ENCODE measurements at regions not wholly inside any gene's neighbourhood (a gene's known extent, or its start where the extent isn't known, plus 50 kb on each side); places are given as distances from the start of the nearest gene placed in this dataset.

DNA sequence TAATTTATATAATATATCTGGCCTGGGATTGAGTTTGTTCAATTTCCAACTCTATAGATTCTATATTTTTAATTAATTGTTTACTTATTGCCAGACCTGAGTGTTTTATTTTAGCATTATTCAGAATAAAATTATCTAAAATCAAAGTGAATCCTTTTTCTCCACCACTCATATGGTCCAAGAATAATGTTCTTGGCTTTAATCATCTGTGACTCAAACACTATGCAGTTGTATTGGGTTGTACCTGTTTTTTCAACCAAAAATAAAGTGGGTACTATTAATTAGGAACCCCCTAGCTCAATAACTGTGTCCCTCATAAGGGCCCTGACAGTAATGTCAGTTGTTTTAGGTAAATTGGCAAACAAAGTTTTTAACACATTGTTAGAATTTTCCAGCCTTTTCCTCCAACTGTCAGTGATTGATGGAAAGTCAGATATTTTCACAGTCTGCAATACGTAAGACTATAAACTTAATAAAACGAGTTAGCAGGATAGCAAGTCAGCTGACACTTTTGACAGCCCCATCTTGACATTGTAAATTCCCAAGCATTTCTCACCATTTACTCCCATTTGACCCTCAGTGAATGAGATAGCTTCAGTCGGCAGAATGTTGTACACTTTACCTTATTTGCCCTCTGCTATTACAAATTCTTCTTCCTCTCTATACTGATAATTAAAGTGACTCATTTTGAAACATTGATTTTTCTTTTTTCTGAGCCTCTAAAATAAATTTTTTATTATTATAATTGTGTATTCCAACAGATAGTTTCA is 587.4 kb downstream of the METTL4 start:
- TF ChIP-seq, protein P1, sequence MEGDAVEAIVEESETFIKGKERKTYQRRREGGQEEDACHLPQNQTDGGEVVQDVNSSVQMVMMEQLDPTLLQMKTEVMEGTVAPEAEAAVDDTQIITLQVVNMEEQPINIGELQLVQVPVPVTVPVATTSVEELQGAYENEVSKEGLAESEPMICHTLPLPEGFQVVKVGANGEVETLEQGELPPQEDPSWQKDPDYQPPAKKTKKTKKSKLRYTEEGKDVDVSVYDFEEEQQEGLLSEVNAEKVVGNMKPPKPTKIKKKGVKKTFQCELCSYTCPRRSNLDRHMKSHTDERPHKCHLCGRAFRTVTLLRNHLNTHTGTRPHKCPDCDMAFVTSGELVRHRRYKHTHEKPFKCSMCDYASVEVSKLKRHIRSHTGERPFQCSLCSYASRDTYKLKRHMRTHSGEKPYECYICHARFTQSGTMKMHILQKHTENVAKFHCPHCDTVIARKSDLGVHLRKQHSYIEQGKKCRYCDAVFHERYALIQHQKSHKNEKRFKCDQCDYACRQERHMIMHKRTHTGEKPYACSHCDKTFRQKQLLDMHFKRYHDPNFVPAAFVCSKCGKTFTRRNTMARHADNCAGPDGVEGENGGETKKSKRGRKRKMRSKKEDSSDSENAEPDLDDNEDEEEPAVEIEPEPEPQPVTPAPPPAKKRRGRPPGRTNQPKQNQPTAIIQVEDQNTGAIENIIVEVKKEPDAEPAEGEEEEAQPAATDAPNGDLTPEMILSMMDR (IDR thresholded peaks at IDR 0.05; ENCODE audit: borderline replicate concordance, control extremely low read depth, extremely low read depth, insufficient read depth, missing control alignments): no peak
- no peak for DNase-seq (ENCODE audit: low spot score)
- in situ Hi-C loops (cut with MboI; ENCODE audit: low sequenced_read_pairs, unreplicated experiment): no loop called here

DNA sequence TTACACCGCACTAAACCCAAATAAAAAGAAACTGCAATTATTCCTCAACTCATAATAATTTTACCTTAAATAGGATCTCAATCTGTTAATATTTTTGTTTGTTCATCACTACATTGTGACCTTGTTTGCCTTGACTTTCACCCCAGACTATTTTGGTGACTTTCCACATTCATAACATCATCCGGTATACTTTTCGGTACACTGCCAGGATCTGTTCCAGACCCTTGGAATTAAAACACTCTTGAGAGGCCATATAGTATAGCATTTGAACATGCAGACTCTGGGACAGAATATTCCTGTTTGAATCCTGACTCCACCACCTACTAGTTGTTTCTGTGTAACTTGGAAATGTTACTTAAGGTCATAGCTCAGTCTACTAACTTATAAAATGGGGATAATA is 577.4 kb downstream of the METTL4 start:
- DNase-seq (ENCODE audit: low spot score): no peak
- in situ Hi-C loops (cut with MboI; ENCODE audit: low sequenced_read_pairs, unreplicated experiment): no loop called here
- TF ChIP-seq, protein P1 (IDR thresholded peaks at IDR 0.05; ENCODE audit: borderline replicate concordance, control extremely low read depth, extremely low read depth, insufficient read depth, missing control alignments): no peak

DNA sequence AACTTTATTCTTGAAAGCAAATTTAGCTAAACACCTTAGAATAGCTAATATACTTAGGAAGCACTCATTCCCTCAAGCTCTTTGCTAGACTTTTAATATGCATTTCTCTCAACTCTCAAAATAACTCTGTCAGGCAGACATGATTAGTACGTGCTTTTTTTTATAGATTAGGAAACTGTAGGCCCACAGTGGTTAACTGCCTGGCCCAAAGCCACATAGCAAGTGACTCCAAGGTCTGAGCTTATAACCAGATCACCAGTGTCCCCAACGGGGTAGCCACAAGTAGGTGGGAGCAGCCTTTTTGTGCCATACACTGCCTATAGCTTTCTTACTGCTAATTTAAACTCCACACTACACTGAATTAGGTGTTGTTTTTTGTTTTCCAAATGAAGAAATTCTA is 576.8 kb downstream of the METTL4 start:
- in situ Hi-C loops (cut with MboI; ENCODE audit: low sequenced_read_pairs, unreplicated experiment): no loop called here
- DNase-seq (ENCODE audit: low spot score): no peak
- TF ChIP-seq, protein P1 (IDR thresholded peaks at IDR 0.05; ENCODE audit: borderline replicate concordance, control extremely low read depth, extremely low read depth, insufficient read depth, missing control alignments): no peak

DNA sequence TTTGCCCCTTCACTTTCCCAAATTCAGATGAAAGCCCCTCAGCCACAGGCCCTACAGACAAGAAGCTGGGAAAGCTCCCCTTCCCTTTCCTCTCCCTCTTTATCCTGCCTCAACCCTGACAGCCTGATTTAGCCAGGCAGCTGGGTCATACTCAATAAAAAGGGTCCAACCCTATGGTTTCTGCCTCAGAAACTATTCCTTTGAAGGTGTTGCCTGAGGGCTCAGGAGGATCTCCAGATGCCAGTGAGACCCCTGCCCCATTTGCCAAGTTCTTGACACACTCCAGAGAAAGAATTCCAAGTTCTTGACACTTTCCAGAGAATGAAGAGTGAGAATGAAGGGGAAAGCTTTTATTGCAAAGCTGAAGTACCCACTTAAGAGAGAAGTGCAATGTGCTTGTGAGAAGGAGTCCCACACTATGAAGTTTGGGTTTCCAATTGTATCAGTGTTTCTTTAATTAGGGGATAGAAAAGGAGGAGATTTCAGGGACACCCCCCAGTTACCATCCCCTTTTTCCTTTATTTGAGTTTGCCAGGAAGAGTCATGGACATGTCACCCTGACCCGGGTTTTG is 576.2 kb downstream of the METTL4 start:
- DNase-seq (ENCODE audit: low spot score): no peak
- in situ Hi-C loops (cut with MboI; ENCODE audit: low sequenced_read_pairs, unreplicated experiment): no loop called here
- TF ChIP-seq, protein P1 (IDR thresholded peaks at IDR 0.05; ENCODE audit: borderline replicate concordance, control extremely low read depth, extremely low read depth, insufficient read depth, missing control alignments): no peak

DNA sequence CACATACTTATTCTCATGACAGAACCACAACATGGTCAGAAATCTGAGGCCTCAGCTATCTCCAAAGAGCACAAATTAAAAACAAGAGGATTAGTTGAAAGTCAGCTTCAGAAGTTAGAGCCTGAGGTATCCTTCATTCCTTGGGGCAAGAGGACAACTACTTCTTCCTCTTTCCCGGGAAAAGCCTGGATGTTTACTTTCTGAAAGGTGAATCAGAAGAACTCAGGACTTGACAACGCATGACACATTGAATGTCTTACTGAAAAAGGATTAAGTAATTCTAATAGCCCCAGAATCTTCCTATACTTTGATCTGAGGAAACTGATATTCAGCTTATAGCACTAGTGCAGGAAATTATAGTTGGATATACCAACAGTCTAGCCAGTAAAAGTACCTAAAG is 573.2 kb downstream of the METTL4 start:
- in situ Hi-C loops (cut with MboI; ENCODE audit: low sequenced_read_pairs, unreplicated experiment): no loop called here
- no peak for DNase-seq (ENCODE audit: low spot score)
- TF ChIP-seq, protein P1 (IDR thresholded peaks at IDR 0.05; ENCODE audit: borderline replicate concordance, control extremely low read depth, extremely low read depth, insufficient read depth, missing control alignments): no peak

DNA sequence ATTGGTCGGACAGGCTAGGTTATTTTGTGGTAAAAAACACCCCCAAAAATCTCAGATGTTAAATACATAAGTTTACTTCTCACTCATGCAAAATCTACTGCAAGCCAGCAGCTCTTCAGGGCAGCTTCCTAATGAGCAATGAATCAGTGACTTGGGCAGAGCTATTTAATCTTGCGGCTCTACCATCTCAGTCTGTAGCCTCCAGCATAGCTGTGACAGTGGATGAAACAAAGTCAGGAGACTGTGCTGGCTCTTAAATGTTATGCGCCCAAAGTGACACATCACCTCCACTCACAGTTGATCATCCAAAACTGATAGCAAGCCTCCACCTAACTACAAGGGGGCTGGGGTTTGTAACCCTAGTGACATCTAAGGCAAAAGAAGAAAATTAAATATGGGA is 571.9 kb downstream of the METTL4 start:
- in situ Hi-C loops (cut with MboI; ENCODE audit: low sequenced_read_pairs, unreplicated experiment): no loop called here
- no peak for DNase-seq (ENCODE audit: low spot score)

More for the DNA sequence above, 571.9 kb downstream of the METTL4 start:
- TF ChIP-seq, protein P1 (IDR thresholded peaks at IDR 0.05; ENCODE audit: borderline replicate concordance, control extremely low read depth, extremely low read depth, insufficient read depth, missing control alignments): no peak
